HCT116 (cell line): ENCODE measurements at regions not wholly inside any gene's neighbourhood (a gene's known extent, or its start where the extent isn't known, plus 50 kb on each side); places are given as distances from the start of the nearest gene placed in this dataset.

Experiments used
- ATAC-seq: fragments of 200-7000 bp; cut with Tn5 transposase; 2 replicates; pipeline ENCODE4 v1.9.1; 2020; ENCODE audit warnings: mild to moderate bottlenecking, moderate library complexity
- BruUV-seq: library from RNA; stranded (reverse); fragments of 400-500 nt; replicated peaks from 2 replicates; lab custom pipeline; 2021; lab: Mats Ljungman, UMichigan
- CTCF ChIA-PET: fragments of 300-600 bp; sonication (Branson Sonifier 250); formaldehyde crosslinking; loops from one replicate; lab custom pipeline; 2021; ENCODE audit warnings: antibody characterized with exemption; lab: Charles Lee
- POLR2A ChIA-PET: fragments of 300-600, 350-600 bp; sonication (Branson Sonifier 250); formaldehyde crosslinking; loops from one replicate; lab custom pipeline; 2021; ENCODE audit warnings: antibody characterized with exemption; lab: Charles Lee
- RAD21 ChIA-PET, 2 experiments: fragments of 300-600 bp; sonication (Branson Sonifier 250); formaldehyde crosslinking; loops; one replicate each; lab custom pipeline; 2023; ENCODE audit warnings: low total read pairs in 2 of 2; ENCODE audit not compliant: uncharacterized antibody in 2 of 2, unreplicated experiment in 2 of 2, low non-redundant PET in 1 of 2; lab: Charles Lee
- DNase-seq: peaks from one replicate; pipeline ENCODE4 v3.0.0-alpha.2; 2010; ENCODE audit warnings: low read depth, low spot score
- H2AFZ ChIP-seq: fragments of 200-600 bp; shearing (Covaris generic), sonication (generic); 2 replicates; pipeline ENCODE4 v1.6.1; 2017; ENCODE audit warnings: low read depth, mixed run types, mixed read lengths, antibody characterized with exemption, low read length; ENCODE audit not compliant: poor library complexity, severe bottlenecking
- H3K27ac ChIP-seq: 2 replicates; pipeline ENCODE4 v1.5.1; 2012; ENCODE audit warnings: low read depth, low read length
- H3K27me3 ChIP-seq: fragments of 200-600 bp; sonication (generic); 2 replicates; pipeline ENCODE4 v1.6.1; 2016; ENCODE audit warnings: mixed run types, low read length, mixed read lengths; ENCODE audit not compliant: insufficient read depth
- H3K36me3 ChIP-seq, 2 experiments: fragments of 200-500 bp in 1 of 2; fragments of 200-600 bp in 1 of 2; sonication (Bioruptor generic) in 1 of 2; sonication (generic) in 1 of 2; 2 replicates each; pipeline versions ENCODE4 v1.5.1 to v1.6.1; 2014 to 2016; ENCODE audit warnings: low read length in 2 of 2, inconsistent platforms in 1 of 2, mixed read lengths in 1 of 2, mixed run types in 1 of 2; ENCODE audit not compliant: insufficient read depth in 2 of 2, control insufficient read depth in 1 of 2
- H3K4me1 ChIP-seq, 2 experiments: fragments of 200-600 bp in 1 of 2; sonication (generic) in 1 of 2; 2 replicates each; pipeline versions ENCODE4 v1.5.1 to v1.6.1; 2012 to 2017; ENCODE audit warnings: low read length in 2 of 2, inconsistent platforms in 1 of 2, mild to moderate bottlenecking in 1 of 2, mixed read lengths in 1 of 2, mixed run types in 1 of 2, moderate library complexity in 1 of 2; ENCODE audit not compliant: insufficient read depth in 2 of 2, control insufficient read depth in 1 of 2
- H3K4me2 ChIP-seq: fragments of 200-600 bp; sonication (generic); 2 replicates; pipeline ENCODE4 v1.6.1; 2017; ENCODE audit warnings: mixed run types, low read length, mixed read lengths
- H3K4me3 ChIP-seq, 2 experiments: fragments of 200-600 bp in 1 of 2; sonication (generic) in 1 of 2; replicated peaks in 1 of 2; 2 replicates each; pipeline ENCODE4 v1.5.1; 2011 to 2016; ENCODE audit warnings: low read length in 2 of 2, control low read depth in 1 of 2, low read depth in 1 of 2, mild to moderate bottlenecking in 1 of 2, mixed read lengths in 1 of 2, mixed run types in 1 of 2
- H3K79me2 ChIP-seq: fragments of 200-600 bp; sonication (generic); 2 replicates; pipeline ENCODE4 v1.6.1; 2017; ENCODE audit warnings: mild to moderate bottlenecking, mixed run types, low read length, moderate library complexity, mixed read lengths; ENCODE audit not compliant: insufficient read depth
- H3K9ac ChIP-seq: fragments of 200-600 bp; sonication (generic); 2 replicates; pipeline ENCODE4 v1.6.1; 2016; ENCODE audit warnings: low read length, mixed read lengths
- H3K9me2 ChIP-seq: fragments of 200-600 bp; sonication (generic), shearing (Covaris generic); 2 replicates; pipeline ENCODE4 v1.6.1; 2017; ENCODE audit warnings: mixed run types, mild to moderate bottlenecking, moderate library complexity; ENCODE audit not compliant: insufficient read depth
- H3K9me3 ChIP-seq, 2 experiments: fragments of 200-500 bp in 1 of 2; fragments of 200-600 bp in 1 of 2; sonication (Bioruptor generic) in 1 of 2; sonication (generic) in 1 of 2; 2 replicates each; pipeline ENCODE4 v1.6.1; 2014 to 2017; ENCODE audit warnings: low read length in 2 of 2, mixed read lengths in 2 of 2, inconsistent platforms in 1 of 2, low read depth in 1 of 2, mild to moderate bottlenecking in 1 of 2, mixed run types in 1 of 2, moderate library complexity in 1 of 2; ENCODE audit not compliant: control insufficient read depth in 1 of 2, insufficient read depth in 1 of 2
- H4K20me1 ChIP-seq: fragments of 200-600 bp; sonication (generic), shearing (Covaris generic); 2 replicates; pipeline ENCODE4 v1.6.1; 2017; ENCODE audit warnings: mixed run types, mild to moderate bottlenecking, moderate library complexity; ENCODE audit not compliant: insufficient read depth
- CBX3 ChIP-seq: IDR thresholded peaks from 2 replicates; pipeline ENCODE4 v1.6.1; 2012; ENCODE audit warnings: low read depth
- CEBPB ChIP-seq: IDR thresholded peaks from 2 replicates; pipeline ENCODE4 v1.6.1; 2012; ENCODE audit warnings: low read depth
- EGR1 ChIP-seq: IDR thresholded peaks from 2 replicates; pipeline ENCODE4 v1.6.1; 2012; ENCODE audit warnings: low read depth
- EZH2 ChIP-seq: fragments of 200-600 bp; sonication (generic); IDR thresholded peaks from 2 replicates; pipeline ENCODE4 v1.6.1; 2017; ENCODE audit warnings: antibody characterized with exemption, mixed run types
- FOSL1 ChIP-seq: IDR thresholded peaks from 2 replicates; pipeline ENCODE4 v1.6.1; 2012; ENCODE audit warnings: low read depth
- POLR2A ChIP-seq: IDR thresholded peaks from 2 replicates; pipeline ENCODE4 v1.7.0; 2011; ENCODE audit warnings: borderline replicate concordance; ENCODE audit not compliant: insufficient read depth, insufficient read length; ENCODE audit errors: extremely low read depth
- SIN3A ChIP-seq: IDR thresholded peaks from 2 replicates; pipeline ENCODE4 v1.6.1; 2012; ENCODE audit warnings: low read depth
- SP1 ChIP-seq: IDR thresholded peaks from 2 replicates; pipeline ENCODE4 v1.6.1; 2012; ENCODE audit warnings: low read depth
- TCF7L2 ChIP-seq: IDR thresholded peaks from 2 replicates; pipeline ENCODE4 v1.7.0; 2011; ENCODE audit warnings: borderline replicate concordance, inconsistent platforms; ENCODE audit not compliant: insufficient read depth, insufficient read length; ENCODE audit errors: extremely low read depth
- ZFX ChIP-seq: fragments of 450-650 bp; IDR thresholded peaks from 2 replicates; pipeline ENCODE4 v1.6.1; 2017
- ZNF274 ChIP-seq: fragments of 200-500 bp; sonication (Bioruptor generic); IDR thresholded peaks from 2 replicates; pipeline ENCODE4 v1.6.1; 2014; ENCODE audit warnings: mild to moderate bottlenecking, low read depth, low read length, inconsistent platforms
- intact Hi-C: fragments of 100-400 bp; cut with micrococcal nuclease; formaldehyde crosslinking; loops from 2 replicates; pipeline ENCODE4 v1.10.0; 2022
- TF ChIP-seq, protein P1 (sequence below): IDR thresholded peaks from 2 replicates; pipeline ENCODE4 v1.6.1; 2011; ENCODE audit warnings: mild to moderate bottlenecking, low read length, moderate library complexity; ENCODE audit not compliant: insufficient replicate concordance; ENCODE audit errors: extremely low read depth
- TF ChIP-seq, protein P2 (sequence below): IDR thresholded peaks from 2 replicates; pipeline ENCODE4 v1.6.1; 2012

DNA sequence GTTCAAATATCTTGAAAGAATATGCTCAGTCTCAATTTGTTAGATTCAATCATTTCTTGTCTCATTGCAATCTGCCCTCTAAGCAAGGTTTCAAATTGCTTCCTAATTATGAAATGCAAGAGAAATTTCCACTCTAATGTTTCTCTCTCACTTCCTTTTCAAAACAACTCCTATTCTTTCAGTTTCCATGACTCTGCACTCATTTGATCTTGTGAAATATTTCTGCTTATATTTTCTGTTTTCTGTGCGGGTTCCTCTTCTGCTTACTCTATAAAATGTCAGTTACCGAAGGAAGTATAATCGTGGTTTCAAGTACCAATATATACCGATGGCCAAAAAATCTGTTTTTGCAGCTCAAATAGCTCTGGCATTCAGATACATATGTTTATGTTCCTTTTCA, 521.9 kb upstream of the NAALADL2 start:
- Histone ChIP-seq H3K9me2 (no peaks in the 10 kb centered on the region), H3K36me3 (no peaks in the 10 kb centered on the region), H3K79me2 (no peaks in the 10 kb centered on the region), H3K9me3 (no peaks in the 10 kb centered on the region), H3K27me3 (no peaks in the 10 kb centered on the region), H3K4me1 (no peaks in the 10 kb centered on the region), H3K4me2 (no peak overlapping the region), H3K9ac (no peak overlapping the region), H3K27ac (no peak overlapping the region), H3K4me3 (no peak overlapping the region), H2AFZ (no peak overlapping the region), H4K20me1 (no peaks in the 10 kb centered on the region)
- DNase-seq, result no peak
- no peak for ATAC-seq
- CTCF ChIA-PET, result no interaction called here
- TF ChIP-seq POLR2A (no peak), ZNF274 (no peak)
- no TSS peak for BruUV-seq
- POLR2A ChIA-PET, result no interaction called here
- RAD21 ChIA-PET, result no interaction called here
- intact Hi-C loops, result no loop called here

DNA sequence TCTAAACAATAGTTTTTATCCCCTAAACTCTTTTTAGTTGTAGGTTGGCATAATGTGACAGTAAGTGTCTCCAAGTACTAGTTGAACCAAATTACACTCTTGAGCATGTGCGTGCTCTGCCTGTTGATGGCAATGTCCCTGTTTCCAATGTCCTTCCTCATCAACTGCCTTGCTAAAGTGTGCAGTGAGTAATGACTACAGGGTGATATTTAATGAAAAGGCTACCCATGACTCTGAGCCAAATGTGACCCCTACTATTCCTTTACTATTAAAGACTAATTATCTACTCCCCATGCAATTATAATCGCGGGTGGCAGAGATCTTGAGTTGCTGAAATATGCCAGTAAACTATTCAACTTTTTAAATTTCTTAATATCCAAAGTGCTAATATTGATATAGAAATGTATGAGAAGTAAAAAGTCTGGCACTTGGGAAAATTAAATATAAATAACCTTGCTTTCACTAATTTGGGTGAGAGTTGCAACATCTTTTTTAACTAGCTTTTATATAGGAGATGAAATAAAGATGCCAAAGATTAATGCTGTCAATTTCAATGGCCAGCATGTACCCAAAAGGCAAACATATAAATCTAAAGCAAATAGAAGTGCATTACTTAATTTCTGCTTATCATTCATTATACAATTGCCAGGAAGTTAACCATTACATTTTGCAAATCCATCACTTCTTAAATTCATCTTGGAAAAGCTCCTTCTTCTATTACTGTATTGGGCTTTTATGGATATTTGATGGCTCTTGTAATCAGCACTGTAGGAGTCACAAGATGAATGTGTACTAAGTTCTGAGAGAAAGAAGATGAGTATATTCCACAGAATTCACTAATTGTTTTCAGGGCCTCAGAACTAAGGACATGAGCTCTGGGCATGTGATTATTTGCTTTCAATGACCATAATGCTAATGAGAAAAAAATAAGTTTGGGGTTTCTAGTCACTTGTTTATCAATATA, 518.2 kb upstream of the NAALADL2 start:
- H2AFZ ChIP-seq, result no peak overlapping the region
- no peaks in the 10 kb centered on the region for H4K20me1 ChIP-seq
- ChIA-PET POLR2A (no interaction called here), CTCF (no interaction called here), RAD21 (no interaction called here)
- ATAC-seq (no peak), DNase-seq (no peak)
- no peaks in the 10 kb centered on the region for H3K36me3 ChIP-seq
- TF ChIP-seq, protein P1, sequence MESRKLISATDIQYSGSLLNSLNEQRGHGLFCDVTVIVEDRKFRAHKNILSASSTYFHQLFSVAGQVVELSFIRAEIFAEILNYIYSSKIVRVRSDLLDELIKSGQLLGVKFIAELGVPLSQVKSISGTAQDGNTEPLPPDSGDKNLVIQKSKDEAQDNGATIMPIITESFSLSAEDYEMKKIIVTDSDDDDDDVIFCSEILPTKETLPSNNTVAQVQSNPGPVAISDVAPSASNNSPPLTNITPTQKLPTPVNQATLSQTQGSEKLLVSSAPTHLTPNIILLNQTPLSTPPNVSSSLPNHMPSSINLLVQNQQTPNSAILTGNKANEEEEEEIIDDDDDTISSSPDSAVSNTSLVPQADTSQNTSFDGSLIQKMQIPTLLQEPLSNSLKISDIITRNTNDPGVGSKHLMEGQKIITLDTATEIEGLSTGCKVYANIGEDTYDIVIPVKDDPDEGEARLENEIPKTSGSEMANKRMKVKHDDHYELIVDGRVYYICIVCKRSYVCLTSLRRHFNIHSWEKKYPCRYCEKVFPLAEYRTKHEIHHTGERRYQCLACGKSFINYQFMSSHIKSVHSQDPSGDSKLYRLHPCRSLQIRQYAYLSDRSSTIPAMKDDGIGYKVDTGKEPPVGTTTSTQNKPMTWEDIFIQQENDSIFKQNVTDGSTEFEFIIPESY, result no peak
- no peak for TF ChIP-seq ZFX
- TF ChIP-seq CEBPB, result no peak
- no peak for TF ChIP-seq EZH2
- no peak for TF ChIP-seq EGR1
- no peak for TF ChIP-seq CBX3
- TF ChIP-seq TCF7L2, result no peak
- TF ChIP-seq, protein P2, sequence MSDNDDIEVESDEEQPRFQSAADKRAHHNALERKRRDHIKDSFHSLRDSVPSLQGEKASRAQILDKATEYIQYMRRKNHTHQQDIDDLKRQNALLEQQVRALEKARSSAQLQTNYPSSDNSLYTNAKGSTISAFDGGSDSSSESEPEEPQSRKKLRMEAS, result no peak
- TF ChIP-seq SIN3A, result no peak
- TF ChIP-seq SP1, result no peak
- TF ChIP-seq ZNF274, result no peak
- no peak for TF ChIP-seq FOSL1
- no peaks in the 10 kb centered on the region for H3K9me3 ChIP-seq
- intact Hi-C loops, result no loop called here
- BruUV-seq, result no TSS peak
- no peaks in the 10 kb centered on the region for H3K9me2 ChIP-seq
- H3K9ac ChIP-seq, result no peak overlapping the region
- H3K4me2 ChIP-seq, result no peak overlapping the region
- no peak overlapping the region for H3K27ac ChIP-seq
- no peaks in the 10 kb centered on the region for H3K4me1 ChIP-seq
- no peaks in the 10 kb centered on the region for H3K79me2 ChIP-seq
- H3K4me3 ChIP-seq, result no peak overlapping the region
- H3K27me3 ChIP-seq, result no peaks in the 10 kb centered on the region
